MM.1S (cell line): ENCODE measurements at regions not wholly inside any gene's neighbourhood (a gene's known extent, or its start where the extent isn't known, plus 50 kb on each side); places are given as distances from the start of the nearest gene placed in this dataset.
"Not testable (repeated sequence)": the region's sequence is repeated elsewhere in the genome, so short reads cannot be mapped to it uniquely, and the experiment has no call there.

Source experiments
- EZH2 ChIP-seq: fragments of 300-600 bp; sonication (generic); optimal IDR thresholded peaks from 2 replicates; pipeline ENCODE3; 2017; ENCODE audit warnings: low read depth, mild to moderate bottlenecking, antibody characterized with exemption, low read length, mixed read lengths
- EZH2phosphoT487 ChIP-seq: fragments of 300-600 bp; sonication (generic); IDR thresholded peaks from 2 replicates; pipeline ENCODE4 v1.6.1; 2018; ENCODE audit warnings: antibody characterized with exemption, low read length
- TF ChIP-seq, protein P1 (sequence below): fragments of 300-600 bp; sonication (generic); IDR thresholded peaks from 2 replicates; pipeline ENCODE4 v1.5.1; 2016; ENCODE audit warnings: antibody characterized with exemption, low read length, mixed read lengths

DNA sequence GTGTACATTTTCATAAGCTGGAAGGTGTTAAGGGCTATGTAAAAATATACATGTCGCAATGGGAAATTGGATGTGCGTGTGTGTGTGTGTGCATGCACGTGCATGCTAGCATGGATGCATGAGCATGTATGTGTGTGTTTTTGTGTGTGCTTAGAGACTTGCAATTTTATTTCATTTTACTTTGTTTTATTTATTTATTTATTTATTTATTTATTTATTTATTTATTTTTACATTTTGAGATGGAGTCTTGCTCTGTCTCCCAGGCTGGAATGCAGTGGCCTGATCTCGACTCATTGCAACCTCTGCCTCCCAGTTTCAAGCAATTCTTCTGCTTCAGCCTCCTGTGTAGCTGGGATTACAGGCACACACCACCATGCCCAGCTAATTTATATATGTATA, 50.4 kb upstream of the CDH9 start:
- TF ChIP-seq, protein P1, sequence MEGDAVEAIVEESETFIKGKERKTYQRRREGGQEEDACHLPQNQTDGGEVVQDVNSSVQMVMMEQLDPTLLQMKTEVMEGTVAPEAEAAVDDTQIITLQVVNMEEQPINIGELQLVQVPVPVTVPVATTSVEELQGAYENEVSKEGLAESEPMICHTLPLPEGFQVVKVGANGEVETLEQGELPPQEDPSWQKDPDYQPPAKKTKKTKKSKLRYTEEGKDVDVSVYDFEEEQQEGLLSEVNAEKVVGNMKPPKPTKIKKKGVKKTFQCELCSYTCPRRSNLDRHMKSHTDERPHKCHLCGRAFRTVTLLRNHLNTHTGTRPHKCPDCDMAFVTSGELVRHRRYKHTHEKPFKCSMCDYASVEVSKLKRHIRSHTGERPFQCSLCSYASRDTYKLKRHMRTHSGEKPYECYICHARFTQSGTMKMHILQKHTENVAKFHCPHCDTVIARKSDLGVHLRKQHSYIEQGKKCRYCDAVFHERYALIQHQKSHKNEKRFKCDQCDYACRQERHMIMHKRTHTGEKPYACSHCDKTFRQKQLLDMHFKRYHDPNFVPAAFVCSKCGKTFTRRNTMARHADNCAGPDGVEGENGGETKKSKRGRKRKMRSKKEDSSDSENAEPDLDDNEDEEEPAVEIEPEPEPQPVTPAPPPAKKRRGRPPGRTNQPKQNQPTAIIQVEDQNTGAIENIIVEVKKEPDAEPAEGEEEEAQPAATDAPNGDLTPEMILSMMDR, result not testable (repeated sequence)
- TF ChIP-seq EZH2, EZH2phosphoT487: not testable (repeated sequence)
